ENCODE measurements at regions not wholly inside any gene's neighbourhood (a gene's known extent, or its start where the extent isn't known, plus 50 kb on each side); places are given as distances from the start of the nearest gene placed in this dataset.
"Not testable (repeated sequence)": the region's sequence is repeated elsewhere in the genome, so short reads cannot be mapped to it uniquely, and the experiment has no call there.

DNA sequence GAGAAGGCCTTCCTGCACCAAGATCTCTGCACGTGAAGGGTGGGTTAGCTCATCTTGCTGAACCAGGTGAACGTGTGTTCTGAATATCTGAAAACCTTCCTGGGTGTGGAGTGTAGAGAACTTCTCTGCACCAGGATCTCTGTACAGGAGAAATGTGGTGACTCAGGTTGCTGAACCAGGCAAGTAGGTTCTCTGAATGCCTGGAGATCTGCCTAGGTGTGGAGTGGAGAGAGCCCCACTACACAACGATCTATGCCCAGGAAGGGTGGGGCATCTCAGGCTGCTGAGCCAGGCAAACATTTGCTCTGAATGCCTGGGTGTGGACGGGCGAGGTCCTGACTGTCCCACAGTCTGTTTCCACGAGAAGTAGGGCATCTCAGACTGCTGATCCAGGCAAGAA is 1002.3 kb upstream of the KCND2 start:
- intact Hi-C loops (cut with DNase I): no loop called here
- DNase-seq (ENCODE audit: low spot score): peak; percentile 50

- intact Hi-C loops (cut with DNase I): no loop called here
- no peak for DNase-seq (ENCODE audit: low spot score)
Measured at GRCh38 chr7:119271147-119271779, 1001.7 kb upstream of the KCND2 start.

DNA sequence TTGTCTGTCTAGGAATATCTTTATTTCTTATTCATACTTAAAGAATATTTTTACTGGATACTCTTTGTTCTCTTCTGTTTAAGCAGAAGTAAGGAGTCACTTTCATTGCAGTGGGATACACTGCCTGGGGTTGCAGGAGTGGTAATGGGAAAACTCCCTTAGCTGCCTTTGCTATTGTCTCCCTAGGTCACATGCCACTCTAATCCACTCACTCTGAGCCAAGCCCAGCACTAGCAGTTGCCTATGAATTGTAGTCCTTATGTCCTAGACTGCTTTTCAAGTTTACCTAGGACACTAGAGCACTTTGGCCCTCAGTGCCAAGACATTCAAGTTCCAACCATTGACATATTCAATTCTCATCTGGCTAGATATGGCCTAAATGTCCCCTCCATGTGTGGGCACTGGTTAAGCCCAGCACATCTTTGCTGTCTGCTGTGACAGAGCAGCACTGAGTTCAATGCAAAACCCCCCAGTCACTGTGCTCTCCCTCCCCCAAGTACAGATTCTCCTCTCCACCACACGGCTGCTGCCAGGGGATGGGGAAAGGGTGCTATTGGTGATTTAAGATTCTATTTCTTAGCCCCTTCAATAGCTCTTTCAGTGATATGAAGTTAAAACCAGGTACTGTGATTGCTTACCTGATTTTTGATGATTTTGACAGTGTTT is 991.7 kb upstream of the KCND2 start:
- intact Hi-C loops (cut with DNase I): no loop called here
- DNase-seq (ENCODE audit: low spot score): no peak

GRCh38 chr7:119283353-119283752 is 989.6 kb upstream of the KCND2 start:
- no peak for DNase-seq (ENCODE audit: low spot score)
- intact Hi-C loops (cut with DNase I): no loop called here

DNA sequence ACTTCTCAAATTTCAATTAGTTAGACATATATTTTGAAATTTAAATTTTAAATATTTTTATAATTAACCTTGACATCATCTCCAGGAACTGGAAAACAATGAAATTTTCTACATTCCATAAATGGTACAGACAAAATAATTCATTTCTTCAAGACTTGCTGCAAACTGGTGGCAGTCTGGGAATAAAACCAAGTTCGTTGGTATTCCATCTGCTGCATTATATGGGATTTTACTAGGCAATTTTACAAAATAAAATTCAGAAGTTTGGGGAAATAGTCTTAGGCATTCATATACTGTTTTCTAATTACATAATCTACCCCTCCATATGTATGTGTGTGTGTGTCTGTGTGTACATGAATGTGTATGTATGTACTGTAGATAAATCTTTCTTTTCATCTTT is 984.6 kb upstream of the KCND2 start:
- no peak for DNase-seq (ENCODE audit: low spot score)
- intact Hi-C loops (cut with DNase I): no loop called here

DNA sequence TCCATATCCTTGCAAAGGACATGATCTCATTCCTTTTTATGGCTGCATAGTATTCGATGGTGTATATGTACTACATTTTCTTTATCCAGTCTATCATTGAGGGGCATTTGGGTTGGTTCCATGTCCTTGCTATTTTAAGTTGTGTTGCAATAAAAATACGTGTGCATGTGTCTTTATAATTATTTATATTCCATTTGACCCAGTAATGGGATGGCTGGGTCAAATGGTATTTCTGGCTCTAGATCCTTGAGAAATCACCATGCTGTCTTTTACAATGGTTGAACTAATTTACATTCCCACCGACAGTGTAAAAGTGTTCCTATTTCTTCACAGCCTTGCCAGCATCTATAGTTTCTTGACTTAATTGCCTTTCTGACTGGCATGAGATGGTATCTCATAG is 972.6 kb upstream of the KCND2 start:
- intact Hi-C loops (cut with DNase I): not testable (repeated sequence)

DNA sequence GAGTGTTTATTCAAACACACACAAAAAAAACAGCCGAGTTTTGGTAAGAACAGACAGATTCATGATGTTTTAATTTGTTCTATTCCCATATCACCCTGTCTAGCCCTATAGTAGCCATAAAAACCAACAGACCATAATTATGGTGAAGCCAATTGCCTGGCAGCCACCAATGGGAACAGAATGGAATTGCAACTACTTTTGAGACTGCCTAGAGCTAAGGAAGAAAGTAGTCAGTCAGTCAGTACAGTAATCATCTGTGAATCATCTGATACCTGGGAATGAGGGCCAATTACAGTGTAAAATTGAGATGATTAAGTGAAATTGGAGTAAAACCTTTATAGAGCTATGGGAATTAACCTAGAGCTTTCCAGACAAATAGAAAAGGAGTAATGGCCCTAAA is 952.7 kb upstream of the KCND2 start:
- intact Hi-C loops (cut with DNase I): no loop called here
- no peak for DNase-seq (ENCODE audit: low spot score)

More for the DNA sequence above, 972.6 kb upstream of the KCND2 start:
- DNase-seq (ENCODE audit: low spot score): not testable (repeated sequence)

DNA sequence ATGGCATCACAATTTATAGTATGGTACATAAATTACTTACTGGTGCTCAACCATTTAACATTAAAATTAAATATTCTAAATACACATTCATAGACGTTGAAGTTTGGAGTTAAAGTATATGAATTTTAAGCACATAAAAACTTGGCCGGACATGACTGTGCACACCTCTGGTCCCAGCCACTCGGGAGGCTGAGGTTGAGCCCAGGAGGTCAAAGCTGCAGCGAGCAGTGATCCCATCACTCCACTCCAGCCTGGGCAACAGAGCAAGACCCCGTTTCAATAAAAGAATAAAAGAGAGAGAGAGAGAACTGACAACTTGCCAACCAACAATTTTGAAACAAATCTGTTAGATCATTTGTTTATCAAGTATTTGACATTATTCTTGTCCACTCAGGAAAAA is 943.3 kb upstream of the KCND2 start:
- intact Hi-C loops (cut with DNase I): no loop called here
- DNase-seq (ENCODE audit: low spot score): no peak

- intact Hi-C loops (cut with DNase I): no loop called here
- no peak for DNase-seq (ENCODE audit: low spot score)
Measured at GRCh38 chr7:119335405-119335804, 937.6 kb upstream of the KCND2 start.

- intact Hi-C loops (cut with DNase I): no loop called here
- DNase-seq (ENCODE audit: low spot score): no peak
Measured at GRCh38 chr7:119341822-119342221, 931.2 kb upstream of the KCND2 start.

- no peak for DNase-seq (ENCODE audit: low spot score)
- intact Hi-C loops (cut with DNase I): no loop called here
Measured at GRCh38 chr7:119343289-119343688, 929.7 kb upstream of the KCND2 start.

DNA sequence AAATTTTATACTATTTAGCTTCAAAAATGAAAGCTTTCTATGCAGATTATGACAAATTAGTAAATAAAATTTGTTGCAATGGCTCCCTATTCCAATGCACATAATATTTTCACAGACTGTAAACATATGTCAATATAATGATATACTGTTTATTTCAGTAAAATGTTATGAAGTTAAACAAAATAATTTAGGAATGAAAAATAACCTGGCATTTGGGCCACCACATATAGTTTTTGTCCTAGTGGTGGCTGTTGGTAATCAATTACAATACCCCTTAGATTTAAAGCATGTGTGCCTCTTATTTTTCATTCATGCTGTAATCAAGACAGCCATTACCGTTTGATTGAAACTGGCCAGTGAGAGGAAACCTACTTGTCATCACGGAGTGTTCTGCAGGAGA is 928.5 kb upstream of the KCND2 start:
- DNase-seq (ENCODE audit: low spot score): no peak
- intact Hi-C loops (cut with DNase I): no loop called here

GRCh38 chr7:119348491-119348890 is 924.5 kb upstream of the KCND2 start:
- no peak for DNase-seq (ENCODE audit: low spot score)
- intact Hi-C loops (cut with DNase I): no loop called here

- intact Hi-C loops (cut with DNase I): no loop called here
- no peak for DNase-seq (ENCODE audit: low spot score)
Measured at GRCh38 chr7:119350334-119350733, 922.6 kb upstream of the KCND2 start.

GRCh38 chr7:119351320-119351719 is 921.7 kb upstream of the KCND2 start:
- no peak for DNase-seq (ENCODE audit: low spot score)
- intact Hi-C loops (cut with DNase I): no loop called here

GRCh38 chr7:119374436-119374835 is 898.5 kb upstream of the KCND2 start:
- intact Hi-C loops (cut with DNase I): no loop called here
- no peak for DNase-seq (ENCODE audit: low spot score)

DNA sequence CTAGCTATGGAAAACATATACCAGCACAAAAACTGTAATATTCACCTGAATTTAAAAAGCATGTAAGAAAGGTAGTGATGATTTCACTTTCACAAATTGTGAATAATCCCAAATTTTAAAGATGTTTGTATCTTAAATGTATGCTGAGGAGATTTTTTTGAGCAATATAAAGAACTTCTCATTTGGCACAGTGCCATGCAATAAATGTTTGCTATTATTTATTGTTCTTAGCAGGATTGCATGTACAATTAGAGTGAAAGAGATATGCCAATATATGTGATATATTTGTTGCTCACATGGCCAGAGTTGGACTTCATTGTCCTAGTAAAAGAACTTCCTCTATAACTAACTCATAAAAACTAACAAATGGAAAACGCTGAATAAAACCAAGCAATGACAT is 895.1 kb upstream of the KCND2 start:
- DNase-seq (ENCODE audit: low spot score): no peak
- intact Hi-C loops (cut with DNase I): no loop called here

GRCh38 chr7:119382726-119383125 is 890.2 kb upstream of the KCND2 start:
- DNase-seq (ENCODE audit: low spot score): no peak
- intact Hi-C loops (cut with DNase I): no loop called here

DNA sequence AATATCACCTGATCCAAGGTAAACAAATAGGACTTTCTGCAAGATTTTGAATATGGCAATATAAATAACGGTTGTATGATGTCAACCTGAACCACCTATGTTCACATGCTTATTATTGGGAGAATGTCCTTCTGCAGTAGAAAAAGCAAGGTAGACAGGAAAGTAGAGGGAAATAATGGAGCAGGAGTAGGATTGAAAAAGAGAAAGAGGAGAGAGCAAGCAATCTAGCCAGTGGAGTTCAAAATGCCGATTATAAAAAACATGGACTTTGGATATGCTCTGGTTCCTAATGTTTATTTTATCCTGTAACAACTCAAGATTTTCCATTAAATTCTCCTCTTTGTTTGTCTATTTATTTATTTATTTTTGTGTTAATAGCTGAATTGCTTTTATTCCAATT is 878.0 kb upstream of the KCND2 start:
- DNase-seq (ENCODE audit: low spot score): no peak
- intact Hi-C loops (cut with DNase I): no loop called here

- DNase-seq (ENCODE audit: low spot score): no peak
- intact Hi-C loops (cut with DNase I): no loop called here
Measured at GRCh38 chr7:119397156-119397555, 875.8 kb upstream of the KCND2 start.

DNA sequence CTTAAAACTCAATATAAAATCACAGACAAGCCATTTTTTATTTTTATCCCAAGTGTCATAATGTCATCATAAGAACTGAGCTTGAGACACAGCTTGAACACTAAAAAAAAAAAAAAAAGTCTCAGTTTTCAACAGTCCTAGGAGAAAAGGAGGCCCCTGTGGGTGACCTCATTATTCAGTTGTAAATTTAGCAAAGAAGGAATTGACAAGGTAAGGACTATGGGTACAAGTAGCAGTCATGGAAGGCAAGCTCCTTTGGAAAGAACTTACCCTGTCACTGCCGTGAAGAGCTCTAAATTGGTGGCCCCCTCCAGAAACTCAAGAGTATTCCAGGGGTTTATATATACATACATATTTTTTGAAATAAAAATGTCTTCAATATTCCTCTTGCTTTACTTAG is 864.4 kb upstream of the KCND2 start:
- DNase-seq (ENCODE audit: low spot score): no peak
- intact Hi-C loops (cut with DNase I): no loop called here
